Heart left ventricle (tissue), 16 donors: ENCODE measurements at regions not wholly inside any gene's neighbourhood (a gene's known extent, or its start where the extent isn't known, plus 50 kb on each side); places are given as distances from the start of the nearest gene placed in this dataset.
"Not testable (repeated sequence)": the region's sequence is repeated elsewhere in the genome, so short reads cannot be mapped to it uniquely, and the experiment has no call there.

ENCODE experiments used
- ATAC-seq, 4 donors: fragments of 200-7000 bp; cut with Tn5 transposase; one replicate each; pipeline ENCODE4 v1.9.1; 2020 to 2022; ENCODE audit warnings: moderate library complexity in 4 of 4, mild to moderate bottlenecking in 3 of 4, moderate number of reproducible peaks in 1 of 4
- DNase-seq, 5 donors: peaks; one replicate each; pipeline ENCODE4 v3.0.0-alpha.2; 2020
- H3K27ac ChIP-seq, 12 donors: fragments of 200-600 bp; sonication (generic) in 4 of 12; one replicate each; pipeline versions ENCODE4 v1.5.0 to v1.8.0; 2016 to 2022; ENCODE audit warnings: mild to moderate bottlenecking in 2 of 12
- H3K27me3 ChIP-seq, 9 donors: fragments of 200-600 bp; sonication (generic) in 2 of 9; one replicate each; pipeline versions ENCODE4 v1.5.1 to v1.8.0; 2016 to 2022; ENCODE audit warnings: mild to moderate bottlenecking in 3 of 9
- H3K36me3 ChIP-seq, 9 donors: fragments of 200-600 bp; sonication (generic) in 2 of 9; one replicate each; pipeline versions ENCODE4 v1.5.0 to v1.8.0; 2018 to 2022; ENCODE audit warnings: mild to moderate bottlenecking in 2 of 9
- H3K4me1 ChIP-seq, 12 donors: fragments of 200-600 bp; sonication (generic) in 4 of 12; one replicate each; pipeline versions ENCODE4 v1.5.0 to v1.8.0; 2016 to 2022; ENCODE audit warnings: mild to moderate bottlenecking in 3 of 12
- H3K4me3 ChIP-seq, 12 donors: fragments of 200-600 bp; sonication (generic) in 4 of 12; one replicate each; pipeline versions ENCODE4 v1.5.0 to v1.8.0; 2017 to 2022; ENCODE audit warnings: mild to moderate bottlenecking in 9 of 12, moderate library complexity in 4 of 12
- H3K9me3 ChIP-seq, 12 donors: fragments of 200-600 bp; sonication (generic) in 4 of 12; one replicate each; pipeline versions ENCODE4 v1.5.0 to v1.8.0; 2016 to 2022; ENCODE audit warnings: mild to moderate bottlenecking in 1 of 12
- CTCF ChIP-seq, 12 donors: fragments of 200-600 bp; sonication (generic) in 4 of 12; IDR thresholded peaks; one replicate each; pipeline versions ENCODE4 v1.5.0 to v1.8.0; 2018 to 2022; ENCODE audit warnings: antibody characterized with exemption in 12 of 12, mild to moderate bottlenecking in 5 of 12
- POLR2A ChIP-seq, 2 donors: fragments of 450-650 bp; IDR thresholded peaks; one replicate each; pipeline ENCODE4 v1.6.1; 2017; ENCODE audit warnings: antibody characterized with exemption in 2 of 2, mild to moderate bottlenecking in 2 of 2, moderate library complexity in 2 of 2
- WGBS, 4 donors: extraction: QIAGEN DNeasy Blood & Tissue Kit in 2 of 4; methylation state at CpG; one replicate each; pipeline versions ENCODE4 v1.1.5 to v1.1.7; 2013 to 2018; 5-methylcytosine and 5-hydroxymethylcytosine counted together
- intact Hi-C, 10 donors: fragments of 100-400 bp; cut with DNase I; formaldehyde crosslinking; loops; one replicate each; pipeline versions ENCODE4 v1.11.1 to v1.14.2; 2022
- donor health status: ischemic (EF 13 %, LVEDD 7.1; RV severe dilation, severe dysfunction).
- donor health status: healthy with polysubstance abuse.
- donor health status: DM: no; HTN: yes; CAD: no.
- donor health status: DM: no; HTN: no; CAD: no.
- donor health status: ischemic (EF 25% LVEDD 6.9; RV normal size, moderate dysfunction).
- donor health status: ischemic (EF 25% LVEDD 5.7; RV mildly dilated, moderate dysfunction).
- donor health status: healthy.
- donor health status: DM: yes; HTN: yes; CAD: no.
- donor health status: ischemic (EF 35%, LVEDD 5.7; RV mildly dilated, moderate dysfunction).
- donor health status: nonischemic (EF 11% LVEDD 7.7; RV severe dilation, severe dysfunction).
- donor health status: DM: yes; HTN: yes; CAD: no.
- donor health status: PGD.
- donor health status: ischemic (EF 29% LVEDD 5.4; RV normal size, mild dysfunction).
- donor health status: nonischemic (EF 23%, LVEDD 6.1; RV moderate dilation, normal function).

- WGBS, 4 donors = 52 to 79% (median 55%) methylated on average over 3 of the region's 3 CpGs
Measured at GRCh38 chr2:184047536-184047935, 550.8 kb upstream of the ZNF804A start.

GRCh38 chr2:184049566-184049965 lies 548.8 kb upstream of the ZNF804A start:
- intact Hi-C loops = no loop called here
- H3K9me3 ChIP-seq = peaks cover 0 to 2% (median 0%) of the 10 kb centered on the region in 12 donors
- no peak overlapping the region for H3K4me3 ChIP-seq
- H3K36me3 ChIP-seq = no peaks in the 10 kb centered on the region
- no peak for TF ChIP-seq CTCF (IDR thresholded peaks at IDR 0.05)
- no peak for TF ChIP-seq POLR2A (IDR thresholded peaks at IDR 0.05)
- no peaks in the 10 kb centered on the region for H3K4me1 ChIP-seq
- 90 to 100% (median 95%) methylated on average over 2 of the region's 2 CpGs for WGBS, 4 donors
- DNase-seq (no peak), ATAC-seq (no peak)
- H3K27me3 ChIP-seq = no peaks in the 10 kb centered on the region
- H3K27ac ChIP-seq = no peak overlapping the region

More at GRCh38 chr2:184047536-184047935, 550.8 kb upstream of the ZNF804A start:
- H3K27ac ChIP-seq = no peak overlapping the region
- ATAC-seq (no peak), DNase-seq (no peak)
- TF ChIP-seq POLR2A (IDR thresholded peaks at IDR 0.05) (no peak), CTCF (IDR thresholded peaks at IDR 0.05) (no peak)
- H3K4me3 ChIP-seq = no peak overlapping the region
- no peaks in the 10 kb centered on the region for H3K36me3 ChIP-seq
- H3K9me3 ChIP-seq = no peaks in the 10 kb centered on the region
- intact Hi-C loops = no loop called here
- H3K27me3 ChIP-seq = no peaks in the 10 kb centered on the region
- H3K4me1 ChIP-seq = no peaks in the 10 kb centered on the region

- no peak overlapping the region for H3K4me3 ChIP-seq
- DNase-seq (no peak), ATAC-seq (no peak)
- no peaks in the 10 kb centered on the region for H3K27me3 ChIP-seq
- no peak for TF ChIP-seq POLR2A (IDR thresholded peaks at IDR 0.05)
- TF ChIP-seq CTCF (IDR thresholded peaks at IDR 0.05) = no peak
- H3K27ac ChIP-seq = no peak overlapping the region
- 18 to 34% (median 28%) methylated on average over 3 of the region's 3 CpGs for WGBS, 4 donors
- no peaks in the 10 kb centered on the region for H3K4me1 ChIP-seq
- no peaks in the 10 kb centered on the region for H3K36me3 ChIP-seq
- intact Hi-C loops = no loop called here
- H3K9me3 ChIP-seq = peaks cover 0 to 4% (median 0%) of the 10 kb centered on the region in 12 donors
Measured at GRCh38 chr2:184053326-184053725, 545.0 kb upstream of the ZNF804A start.

GRCh38 chr2:184054419-184054818 lies 543.9 kb upstream of the ZNF804A start:
- H3K36me3 ChIP-seq, ATAC-seq, H3K4me3 ChIP-seq, H3K27me3 ChIP-seq, H3K9me3 ChIP-seq, H3K27ac ChIP-seq, H3K4me1 ChIP-seq, intact Hi-C loops, DNase-seq: not testable (repeated sequence)
- 84 to 96% (median 92%) methylated on average over 1 of the region's 1 CpG for WGBS, 4 donors

GRCh38 chr2:184057910-184058309 lies 540.4 kb upstream of the ZNF804A start:
- Histone ChIP-seq H3K4me3 (no peak overlapping the region), H3K27ac (no peak overlapping the region), H3K27me3 (no peaks in the 10 kb centered on the region), H3K9me3 (peaks cover 0 to 8% (median 0%) of the 10 kb centered on the region in 12 donors), H3K4me1 (no peaks in the 10 kb centered on the region), H3K36me3 (no peaks in the 10 kb centered on the region)
- intact Hi-C loops = no loop called here
- WGBS, 4 donors = 86 to 95% (median 88%) methylated on average over 4 of the region's 4 CpGs
- no peak for DNase-seq
- TF ChIP-seq POLR2A (IDR thresholded peaks at IDR 0.05) (no peak), CTCF (IDR thresholded peaks at IDR 0.05) (no peak)
- no peak for ATAC-seq

GRCh38 chr2:184060268-184060667 lies 538.1 kb upstream of the ZNF804A start:
- H3K27ac ChIP-seq, intact Hi-C loops, H3K27me3 ChIP-seq, ATAC-seq, H3K4me1 ChIP-seq, DNase-seq, H3K36me3 ChIP-seq, H3K4me3 ChIP-seq, H3K9me3 ChIP-seq: not testable (repeated sequence)
- WGBS, 4 donors = 88 to 94% (median 93%) methylated on average over 3 of the region's 3 CpGs
